MM.1S (cell line): ENCODE measurements at regions not wholly inside any gene's neighbourhood (a gene's known extent, or its start where the extent isn't known, plus 50 kb on each side); places are given as distances from the start of the nearest gene placed in this dataset.

Experiments used
- EZH2 ChIP-seq: fragments of 300-600 bp; sonication (generic); optimal IDR thresholded peaks from 2 replicates; pipeline ENCODE3; 2017; ENCODE audit warnings: low read depth, mild to moderate bottlenecking, antibody characterized with exemption, low read length, mixed read lengths
- TF ChIP-seq, protein P1 (sequence below): fragments of 300-600 bp; sonication (generic); IDR thresholded peaks from 2 replicates; pipeline ENCODE4 v1.5.1; 2016; ENCODE audit warnings: antibody characterized with exemption, low read length, mixed read lengths

DNA sequence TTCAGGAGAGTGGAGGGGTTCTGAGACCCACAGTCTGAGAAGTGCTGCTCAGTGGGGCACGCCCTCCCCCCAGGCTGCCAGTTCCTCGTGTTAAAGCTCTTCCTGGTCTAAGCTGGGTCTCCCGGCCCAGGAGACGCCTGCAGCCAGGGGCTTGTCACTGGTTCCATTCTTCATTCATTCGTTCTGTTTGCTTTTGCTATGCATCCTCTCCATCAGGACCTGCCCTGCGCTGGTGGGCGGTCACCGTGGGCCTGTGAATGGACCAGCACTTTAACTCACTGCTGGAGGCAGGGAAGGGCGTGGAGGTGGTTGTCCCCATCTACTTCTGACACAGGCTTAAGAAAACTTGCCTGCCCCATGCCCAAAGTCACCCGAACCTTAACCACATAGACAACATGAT lies 272.8 kb upstream of the HDAC4 start:
- TF ChIP-seq, protein P1, sequence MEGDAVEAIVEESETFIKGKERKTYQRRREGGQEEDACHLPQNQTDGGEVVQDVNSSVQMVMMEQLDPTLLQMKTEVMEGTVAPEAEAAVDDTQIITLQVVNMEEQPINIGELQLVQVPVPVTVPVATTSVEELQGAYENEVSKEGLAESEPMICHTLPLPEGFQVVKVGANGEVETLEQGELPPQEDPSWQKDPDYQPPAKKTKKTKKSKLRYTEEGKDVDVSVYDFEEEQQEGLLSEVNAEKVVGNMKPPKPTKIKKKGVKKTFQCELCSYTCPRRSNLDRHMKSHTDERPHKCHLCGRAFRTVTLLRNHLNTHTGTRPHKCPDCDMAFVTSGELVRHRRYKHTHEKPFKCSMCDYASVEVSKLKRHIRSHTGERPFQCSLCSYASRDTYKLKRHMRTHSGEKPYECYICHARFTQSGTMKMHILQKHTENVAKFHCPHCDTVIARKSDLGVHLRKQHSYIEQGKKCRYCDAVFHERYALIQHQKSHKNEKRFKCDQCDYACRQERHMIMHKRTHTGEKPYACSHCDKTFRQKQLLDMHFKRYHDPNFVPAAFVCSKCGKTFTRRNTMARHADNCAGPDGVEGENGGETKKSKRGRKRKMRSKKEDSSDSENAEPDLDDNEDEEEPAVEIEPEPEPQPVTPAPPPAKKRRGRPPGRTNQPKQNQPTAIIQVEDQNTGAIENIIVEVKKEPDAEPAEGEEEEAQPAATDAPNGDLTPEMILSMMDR: no peak
- TF ChIP-seq EZH2: no peak
